ENCODE measurements at regions not wholly inside any gene's neighbourhood (a gene's known extent, or its start where the extent isn't known, plus 50 kb on each side); places are given as distances from the start of the nearest gene placed in this dataset.

DNA sequence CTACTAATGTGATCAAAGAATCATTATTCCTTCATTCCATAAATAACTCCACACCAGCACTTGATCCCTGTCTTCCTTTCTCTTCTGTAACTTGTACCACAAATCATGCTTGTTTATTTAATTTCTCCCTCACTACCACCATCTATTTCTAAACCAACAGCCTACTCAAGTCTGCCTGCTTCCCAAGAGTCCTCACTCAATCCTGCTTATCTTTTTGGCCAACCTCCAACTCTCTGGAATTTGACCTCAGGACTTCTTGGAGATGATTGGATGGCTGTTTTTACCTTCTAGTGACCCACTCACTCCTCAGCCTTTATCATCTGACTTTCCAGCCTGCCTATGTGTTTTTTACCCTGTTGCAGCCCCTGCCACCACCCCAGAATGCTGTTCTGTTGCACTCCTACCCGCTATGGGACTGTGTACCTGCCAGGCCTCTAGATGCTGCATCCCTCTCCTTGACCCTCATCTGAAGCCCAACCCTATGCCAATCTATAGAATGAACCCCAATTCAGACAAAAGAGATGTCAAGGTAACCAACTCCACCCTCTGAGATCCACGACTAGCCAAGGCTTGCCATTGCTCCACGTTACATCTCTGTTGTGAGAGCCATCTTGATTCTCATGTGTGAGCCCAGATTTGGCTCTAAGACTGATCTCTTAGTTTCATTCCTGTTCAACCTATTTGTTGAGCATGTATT lies 150.2 kb upstream of the PLEKHG7 start:
- DNase-seq: no peak

DNA sequence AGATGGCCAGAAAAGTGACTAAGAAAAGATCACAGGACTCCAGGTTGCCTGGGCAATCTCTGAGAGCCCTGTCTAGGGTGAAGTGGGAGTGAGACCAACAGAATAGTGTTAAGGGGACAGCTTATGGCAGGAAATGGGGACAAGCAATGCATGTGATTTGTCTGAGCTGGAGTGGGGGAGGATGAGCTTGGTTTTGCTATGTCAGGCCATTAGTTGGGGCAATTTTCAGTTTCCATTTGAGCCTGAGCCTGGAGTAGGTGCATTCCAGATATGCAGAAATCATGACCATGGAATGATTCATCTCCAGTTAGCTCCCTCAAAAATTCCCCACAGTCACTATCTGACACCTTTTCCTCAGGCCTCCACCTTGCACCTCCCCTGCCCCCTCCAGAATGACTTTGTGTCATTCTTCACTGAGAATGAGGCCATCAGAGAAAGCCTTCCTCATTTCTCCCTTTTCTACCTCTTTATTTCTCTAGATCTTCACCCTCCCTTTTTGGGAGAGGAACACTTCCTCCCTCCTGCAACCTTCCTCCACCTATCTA lies 150.9 kb upstream of the PLEKHG7 start:
- no peak for DNase-seq

- DNase-seq: no peak
These were observed 151.6 kb upstream of the PLEKHG7 start for GRCh38 chr12:92551210-92551609.

GRCh38 chr12:92550661-92551060 lies 152.1 kb upstream of the PLEKHG7 start:
- no peak for DNase-seq

DNA sequence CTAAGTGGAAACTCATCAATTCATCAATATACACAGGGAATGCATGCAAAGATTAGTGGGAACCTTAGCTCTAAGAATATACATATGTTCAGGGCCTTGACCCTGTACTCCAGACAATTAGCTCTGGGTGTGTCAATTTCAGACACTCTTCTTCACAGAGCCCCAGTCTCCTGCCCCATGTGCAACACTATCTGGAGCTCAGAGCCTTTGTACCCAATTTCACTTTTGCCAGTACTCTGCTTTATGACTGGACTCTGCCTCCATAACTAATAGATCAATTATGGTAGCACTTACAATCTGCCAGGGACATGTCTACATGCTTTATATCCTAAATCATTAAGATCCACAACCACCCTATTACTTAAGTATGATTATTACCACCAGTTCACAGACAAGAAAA lies 152.5 kb upstream of the PLEKHG7 start:
- no peak for DNase-seq

- DNase-seq: no peak
These were observed 153.3 kb upstream of the PLEKHG7 start for GRCh38 chr12:92549516-92549915.

DNA sequence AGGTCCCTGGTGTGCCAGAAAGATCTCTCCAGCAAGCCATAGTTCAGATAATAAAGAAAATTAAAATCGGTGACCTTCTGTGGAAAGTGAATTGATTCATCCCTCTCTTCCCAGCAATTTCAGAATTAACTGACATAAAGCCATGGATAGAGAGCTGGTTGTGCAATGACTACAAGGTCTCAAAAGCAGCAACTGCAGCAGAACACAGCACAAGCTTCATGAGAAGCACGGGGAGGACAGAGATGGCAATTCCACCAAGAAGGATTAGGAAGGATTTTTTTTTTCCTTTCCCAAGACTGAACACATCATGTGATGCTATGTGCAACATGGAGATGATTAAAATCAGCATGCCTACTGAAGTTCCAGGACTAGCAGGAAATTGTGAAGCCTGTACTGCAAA lies 154.9 kb upstream of the PLEKHG7 start:
- DNase-seq: no peak

DNA sequence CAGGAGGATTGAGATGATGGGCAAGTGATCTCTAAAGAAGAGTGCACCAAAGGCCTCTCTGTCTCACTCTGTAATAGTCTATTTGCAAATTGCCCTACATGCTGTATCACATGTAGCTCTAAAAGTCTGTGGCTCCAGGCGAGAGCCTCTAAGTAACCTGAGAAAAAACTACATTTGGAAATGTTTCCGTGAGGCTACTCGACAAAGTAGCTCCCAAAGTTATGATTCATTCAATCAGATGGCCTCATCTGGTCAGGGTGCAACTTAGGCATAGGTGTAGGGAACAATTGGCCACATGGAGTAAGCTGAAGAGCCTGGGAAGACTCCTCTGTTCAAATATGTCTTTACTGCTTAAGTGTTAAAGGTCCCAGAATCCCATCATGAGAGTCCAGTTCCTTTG lies 155.4 kb upstream of the PLEKHG7 start:
- DNase-seq: no peak

DNA sequence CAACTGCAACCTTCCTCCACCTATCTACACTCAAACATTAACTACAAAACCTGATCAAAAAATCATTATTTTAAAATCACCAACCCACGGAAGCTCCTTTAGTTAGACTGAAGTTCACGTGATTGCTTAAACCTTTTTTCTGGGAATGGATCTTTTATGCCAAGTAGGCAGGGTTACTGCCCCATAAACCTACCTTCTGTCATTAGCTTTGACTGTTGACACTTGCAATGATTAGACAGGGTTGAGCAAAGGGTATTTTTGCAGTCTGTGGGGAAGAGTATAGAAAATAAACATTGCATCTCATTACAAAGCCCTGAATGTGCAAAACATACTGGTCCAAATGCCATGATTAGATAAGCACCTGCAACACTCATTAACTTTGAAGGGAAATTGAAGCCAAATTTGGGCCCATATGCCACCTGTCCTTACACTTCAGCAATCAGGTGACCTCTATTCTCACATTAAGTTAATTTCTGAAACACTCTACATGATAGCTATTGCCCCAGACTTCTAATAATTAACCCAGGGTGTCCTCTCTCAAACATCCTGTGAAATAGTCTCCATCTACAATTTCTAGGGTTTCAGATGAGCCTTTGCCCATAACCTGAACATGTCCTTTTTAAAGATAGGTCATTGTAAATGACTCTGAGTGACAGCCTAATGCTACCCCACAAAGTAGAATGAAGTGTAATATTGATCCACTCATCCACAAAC lies 156.0 kb upstream of the PLEKHG7 start:
- DNase-seq: no peak

DNA sequence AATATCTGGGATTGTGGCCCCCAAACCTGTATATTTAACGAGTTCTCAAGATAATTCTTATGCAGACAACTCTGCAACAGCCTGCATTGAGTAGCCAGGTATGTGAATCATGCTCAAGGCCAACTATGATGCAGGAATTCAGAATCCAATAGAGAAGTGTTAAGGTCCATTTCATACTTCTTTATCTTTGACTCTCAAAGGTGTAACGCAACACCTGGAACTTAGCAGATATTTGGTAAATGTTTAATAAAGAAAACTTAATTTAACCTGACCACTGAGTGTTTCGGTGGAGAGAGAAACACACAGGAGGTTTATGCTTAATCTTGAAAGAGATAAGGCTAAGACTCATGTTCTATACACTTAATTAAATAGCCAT lies 156.5 kb upstream of the PLEKHG7 start:
- DNase-seq: no peak

- peak; percentile 19 for DNase-seq
These were observed 158.5 kb upstream of the PLEKHG7 start for GRCh38 chr12:92544322-92544721.

- peak; percentile 19 for DNase-seq
These were observed 158.9 kb upstream of the PLEKHG7 start for GRCh38 chr12:92543840-92544239.

DNA sequence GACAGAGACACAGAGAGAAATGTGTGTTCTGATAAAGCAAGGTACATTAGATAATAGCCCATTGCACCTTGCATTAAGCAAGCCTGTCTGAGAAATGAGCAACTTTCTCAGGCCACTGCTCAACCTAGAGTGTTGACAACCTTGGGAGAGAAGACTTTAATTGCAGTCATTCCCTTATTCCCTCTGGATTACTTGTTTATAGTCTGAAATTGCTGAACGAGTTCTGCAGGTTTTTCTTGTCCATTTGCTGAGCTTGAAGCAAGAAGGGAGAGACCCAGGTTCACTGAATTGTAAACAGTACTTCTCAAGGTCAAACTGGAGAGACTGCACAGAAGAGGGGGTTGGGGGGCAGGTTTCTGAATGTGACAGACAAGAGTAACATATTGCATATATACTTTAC lies 159.4 kb upstream of the PLEKHG7 start:
- peak; percentile 80 for DNase-seq

GRCh38 chr12:92541731-92542130 lies 161.1 kb upstream of the PLEKHG7 start:
- no peak for DNase-seq

DNA sequence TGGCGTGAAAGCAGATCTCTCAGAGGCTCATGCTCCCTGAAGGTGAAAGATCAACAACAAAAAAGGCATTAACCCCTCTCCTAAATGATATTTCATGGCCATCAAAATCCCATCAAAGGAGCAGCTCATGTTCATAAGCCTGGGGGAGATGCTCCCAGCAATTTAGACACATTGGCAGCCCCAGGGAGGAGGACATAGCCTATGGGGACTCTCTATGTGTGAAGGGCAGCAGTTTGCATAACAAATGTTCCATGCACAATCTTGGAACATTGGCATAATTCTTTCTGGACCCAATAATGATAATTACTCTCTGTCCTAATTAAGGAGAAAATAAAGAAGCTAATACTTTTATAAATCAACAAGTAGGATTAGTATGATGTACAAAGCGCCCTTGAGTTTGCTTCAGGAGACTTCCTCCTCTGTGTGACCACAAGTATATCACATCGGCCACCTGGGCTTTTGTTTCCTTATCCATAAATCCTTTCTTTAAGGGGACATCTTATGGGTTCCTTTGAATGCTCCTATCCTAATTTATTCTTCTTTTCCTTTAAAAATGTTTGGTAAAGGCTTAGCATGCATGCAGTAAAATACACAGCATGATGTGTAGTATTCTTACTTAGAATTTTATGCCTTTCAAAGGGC lies 161.9 kb upstream of the PLEKHG7 start:
- DNase-seq: peak; percentile 37

DNA sequence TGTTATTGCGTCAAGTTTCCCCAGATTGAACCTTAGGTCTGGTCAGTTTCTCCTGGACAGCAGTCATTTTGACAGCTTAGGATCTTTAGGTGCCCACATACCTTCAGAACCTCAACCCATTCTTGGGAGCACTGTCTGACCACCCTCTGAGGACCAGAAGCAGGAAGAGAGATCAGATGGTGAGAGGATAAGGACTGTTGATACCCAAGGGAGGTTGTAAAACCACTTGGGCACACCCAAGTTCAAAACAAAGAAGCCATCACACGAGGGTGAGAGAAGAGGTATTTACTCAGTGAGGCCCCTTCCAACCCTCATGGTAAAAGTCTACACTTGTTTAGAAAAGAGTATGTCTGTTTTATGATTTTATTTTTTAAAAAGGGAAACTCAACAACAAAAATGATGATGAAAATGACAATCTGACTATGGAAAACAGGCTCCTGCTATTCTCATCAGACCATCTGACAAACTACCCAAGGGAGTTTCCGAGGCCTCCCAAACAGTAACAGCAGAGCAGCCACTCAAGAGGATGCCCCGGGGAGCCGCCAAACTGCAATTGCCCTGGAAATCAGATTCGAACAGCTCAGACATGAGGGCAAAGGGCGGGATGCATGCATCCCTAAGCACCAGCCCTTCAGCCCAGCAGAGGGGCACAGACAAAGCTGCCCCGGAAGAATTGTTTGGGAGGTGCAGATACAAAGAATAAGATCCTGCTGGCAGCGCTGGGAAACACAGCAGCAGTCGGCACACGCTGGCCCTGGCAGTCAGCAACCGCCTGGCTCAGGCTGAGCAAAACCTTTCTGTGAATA lies 162.6 kb upstream of the PLEKHG7 start:
- peak; percentile 24 for DNase-seq

- DNase-seq: no peak
These were observed 163.6 kb upstream of the PLEKHG7 start for GRCh38 chr12:92539110-92539749.

DNA sequence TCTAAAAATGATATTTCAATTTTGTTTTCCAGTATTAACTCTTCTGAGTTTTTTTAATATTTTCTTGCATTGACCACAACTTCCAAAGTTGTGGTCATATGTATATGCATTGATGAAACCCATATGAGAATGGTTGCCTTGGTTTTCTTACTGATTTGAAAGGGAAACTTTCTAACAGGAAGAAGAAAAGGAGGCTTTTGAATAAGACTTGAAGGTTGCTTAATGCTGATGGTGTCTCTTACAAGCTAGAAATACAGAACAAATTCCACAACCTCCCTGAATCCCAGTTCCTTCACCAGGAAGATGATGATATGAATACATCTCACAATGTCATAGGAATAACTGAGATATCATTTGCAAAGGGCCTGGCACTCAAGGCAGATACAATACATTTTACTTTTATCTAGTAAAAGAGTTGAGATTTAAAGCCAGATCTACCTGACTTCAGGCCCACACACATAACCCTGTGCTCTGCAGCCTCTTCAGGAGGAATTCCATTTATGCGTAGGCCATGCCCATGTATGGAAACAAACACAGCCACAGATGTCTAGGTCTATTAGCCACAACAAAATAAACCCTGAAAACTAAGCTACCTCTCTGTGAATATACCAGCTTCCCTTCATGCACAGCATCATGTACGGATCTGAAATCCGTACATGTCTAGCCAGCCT lies 165.4 kb upstream of the PLEKHG7 start:
- DNase-seq: no peak

DNA sequence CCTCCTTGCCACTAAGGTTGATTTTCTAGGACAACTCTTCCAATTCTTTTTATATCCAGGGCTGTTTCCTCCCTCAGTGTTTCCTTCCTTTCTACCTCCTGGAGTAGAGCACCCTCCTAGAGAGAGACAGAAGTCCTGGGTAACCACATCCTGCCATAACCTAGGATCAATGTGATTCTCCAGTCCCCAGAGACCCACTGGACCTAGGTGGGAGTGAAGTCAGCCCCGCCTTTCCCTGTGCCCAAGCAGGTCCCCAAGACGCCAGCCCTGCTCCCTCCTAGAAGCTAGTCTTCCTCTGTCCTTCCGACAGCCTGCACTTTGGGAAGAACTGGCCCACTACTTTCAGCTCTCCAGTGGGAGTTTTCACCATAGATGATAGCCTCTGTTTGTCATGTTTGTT lies 166.8 kb upstream of the PLEKHG7 start:
- DNase-seq: no peak

DNA sequence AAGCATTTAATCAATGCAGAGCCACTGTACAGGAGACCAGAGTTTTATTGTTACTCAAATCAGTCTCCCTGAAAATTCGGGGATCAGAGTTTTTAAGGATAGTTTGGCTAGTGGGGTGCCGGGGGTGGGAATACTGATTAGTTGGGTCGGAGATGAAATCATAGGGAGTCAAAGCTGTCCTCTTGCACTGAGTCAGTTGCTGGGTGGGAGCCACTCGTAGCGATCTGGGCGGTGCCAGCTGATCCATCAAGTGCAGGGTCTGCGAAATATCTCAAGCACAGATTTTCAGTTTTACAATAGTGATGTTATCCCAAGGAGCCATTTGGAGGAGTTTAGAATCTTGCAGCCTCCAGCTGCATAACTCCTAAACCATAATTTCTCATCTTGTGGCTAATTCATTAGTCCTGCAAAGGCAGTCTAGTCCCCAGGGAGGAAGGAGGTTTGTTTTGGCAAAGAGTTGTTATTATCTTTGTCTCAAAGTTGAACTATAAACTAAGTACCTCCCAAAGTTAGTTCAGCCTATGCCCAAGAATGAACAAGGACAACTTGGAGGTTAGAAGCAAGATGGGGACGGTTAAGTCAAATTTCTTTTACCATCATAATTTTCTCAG lies 169.4 kb upstream of the PLEKHG7 start:
- no peak for DNase-seq

- no peak for DNase-seq
These were observed 172.1 kb upstream of the PLEKHG7 start for GRCh38 chr12:92530706-92531105.

- DNase-seq: no peak
These were observed 172.8 kb upstream of the PLEKHG7 start for GRCh38 chr12:92529944-92530343.

Measured in NCI-H510A treated with DMSO at 0.1 percent for 48 hours (cell line).